ENCODE measurements at regions not wholly inside any gene's neighbourhood (a gene's known extent, or its start where the extent isn't known, plus 50 kb on each side); places are given as distances from the start of the nearest gene placed in this dataset.

- DNase-seq (ENCODE audit: low spot score): no peak
Measured at GRCh38 chr2:62369541-62370202, 136.3 kb downstream of the TMEM17 start.

DNA sequence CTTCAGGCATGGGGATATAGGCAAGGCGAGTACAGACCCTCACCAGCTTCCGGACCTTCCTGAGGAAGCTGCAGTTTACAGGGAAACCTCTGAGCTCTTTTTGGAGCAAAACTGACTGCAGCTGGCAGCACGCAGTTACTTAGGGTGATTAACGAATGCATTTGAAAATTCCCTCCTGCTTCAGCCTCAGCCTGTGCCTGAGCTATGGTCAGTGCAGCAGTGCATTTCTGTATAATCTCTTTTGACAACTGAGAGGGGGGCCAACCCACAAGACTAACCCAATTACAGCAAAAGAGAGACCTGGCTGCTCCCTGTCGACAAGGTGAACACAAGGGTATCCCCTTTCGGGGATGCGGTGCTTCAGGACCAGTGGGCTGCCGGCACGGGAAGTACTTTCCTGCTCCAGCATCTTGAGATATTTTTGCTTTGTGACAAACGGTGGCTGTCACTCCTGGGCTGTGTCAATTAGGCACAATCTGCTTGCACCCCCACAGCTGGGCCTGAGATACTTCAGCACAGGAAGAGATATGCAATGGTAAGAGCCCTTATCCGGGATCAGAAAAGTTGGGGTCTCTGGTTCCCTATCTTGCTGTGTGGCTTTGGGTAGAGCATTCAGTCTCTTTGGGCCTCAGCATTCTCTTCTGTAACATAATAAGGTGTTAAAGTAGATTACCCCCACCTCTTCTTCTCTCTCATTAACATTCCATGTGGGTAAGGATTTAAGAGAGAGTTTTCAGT, 141.0 kb downstream of the TMEM17 start:
- no peak for DNase-seq (ENCODE audit: low spot score)

DNA sequence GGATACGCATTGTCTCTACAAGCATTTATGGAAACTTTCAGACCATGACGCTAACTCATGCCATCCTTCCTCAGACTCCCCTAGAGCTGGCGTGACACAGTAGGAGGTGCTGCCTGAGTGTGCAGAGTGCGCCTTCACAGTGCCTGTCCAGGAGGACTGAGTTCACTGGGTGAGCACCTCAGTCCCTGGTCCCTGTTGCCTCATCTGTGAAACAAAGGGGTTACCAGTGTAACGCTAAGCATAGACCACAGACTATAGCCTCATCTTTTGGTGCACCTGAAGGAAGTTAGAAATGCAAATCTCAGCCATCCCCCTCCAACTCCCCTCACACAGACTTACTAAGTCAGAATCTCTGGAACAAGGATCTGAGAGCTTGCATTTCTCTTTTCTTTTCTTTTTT, 142.8 kb downstream of the TMEM17 start:
- no peak for DNase-seq (ENCODE audit: low spot score)

DNA sequence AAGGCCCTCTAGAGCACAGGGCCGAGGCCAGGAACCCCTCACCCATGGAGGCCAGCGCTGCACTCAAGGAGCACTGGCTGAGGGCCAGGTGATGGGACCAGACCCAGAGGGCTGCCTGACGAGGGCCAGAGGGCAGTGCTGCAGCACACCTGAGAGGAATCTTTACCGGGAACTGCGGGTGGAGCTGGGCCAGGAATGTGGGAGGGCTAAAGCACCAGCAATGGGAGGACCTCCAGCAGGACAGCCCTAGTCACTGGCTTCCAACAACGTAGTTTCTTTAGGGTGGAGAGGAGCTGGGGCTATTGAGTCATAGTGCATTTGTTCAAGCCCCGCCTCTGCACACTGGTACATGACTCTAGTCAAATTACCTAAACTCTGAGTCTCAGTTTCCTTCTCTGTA, 143.4 kb downstream of the TMEM17 start:
- no peak for DNase-seq (ENCODE audit: low spot score)

DNA sequence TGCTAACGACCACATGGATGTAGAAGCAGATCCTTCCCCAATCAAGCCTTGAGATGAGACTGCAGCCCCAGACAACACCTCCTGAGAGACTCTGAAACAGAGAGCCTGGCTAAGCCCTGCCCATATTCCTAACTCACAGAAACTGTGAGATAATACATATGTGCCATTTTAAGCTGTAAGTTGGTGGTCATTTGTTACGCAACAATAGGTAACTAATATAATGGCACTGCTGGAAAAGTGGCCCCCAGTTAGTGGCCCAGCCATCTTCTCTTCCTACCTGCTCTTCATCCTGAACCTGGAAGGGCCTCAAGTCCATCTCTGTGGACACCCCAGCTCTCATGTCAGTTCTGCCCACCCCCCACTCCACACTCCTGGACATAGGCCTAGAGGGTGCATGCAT, 144.0 kb downstream of the TMEM17 start:
- DNase-seq (ENCODE audit: low spot score): no peak

- DNase-seq (ENCODE audit: low spot score): no peak
Measured at GRCh38 chr2:62354771-62355561, 151.0 kb downstream of the TMEM17 start.

GRCh38 chr2:62352031-62352430, 154.0 kb downstream of the TMEM17 start:
- DNase-seq (ENCODE audit: low spot score): no peak

DNA sequence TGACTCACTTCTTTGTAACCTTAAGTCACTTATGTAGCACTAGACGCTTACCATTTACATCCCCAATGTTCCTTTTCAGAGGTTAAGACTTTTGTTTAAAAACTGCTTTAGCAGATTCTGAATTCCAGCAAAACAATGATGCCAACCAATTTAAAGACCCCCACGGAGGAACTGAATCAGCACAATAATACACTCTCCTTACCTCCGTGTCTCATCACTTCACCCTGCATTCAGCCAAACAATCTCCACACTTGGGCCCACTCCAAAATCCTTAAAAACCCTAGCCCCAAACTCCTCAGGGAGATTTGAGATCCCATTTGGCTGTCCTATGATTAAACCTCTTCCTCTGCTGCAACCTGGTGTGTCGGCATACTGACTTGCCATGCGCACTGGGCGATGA, 153.9 kb downstream of the B3GNT2 start:
- DNase-seq (ENCODE audit: low spot score): no peak

DNA sequence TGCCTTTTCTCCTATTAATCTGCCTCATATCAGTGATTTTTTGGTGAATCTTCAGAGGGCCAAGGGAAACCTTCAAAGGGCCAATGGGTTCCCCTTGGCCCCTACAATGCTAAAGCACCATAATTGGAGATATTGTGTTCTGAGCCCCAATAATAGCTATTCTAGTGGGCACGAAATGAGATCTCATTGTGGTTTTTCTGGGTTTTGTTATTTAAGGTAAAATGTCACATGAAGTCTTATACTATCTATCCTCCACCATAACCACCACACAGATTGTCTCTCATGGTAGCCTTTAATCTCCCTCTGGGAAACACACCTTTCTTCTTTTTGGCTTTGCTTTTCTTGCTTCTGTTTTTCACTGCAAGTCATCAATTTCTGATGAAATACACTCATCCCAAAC, 152.8 kb downstream of the B3GNT2 start:
- DNase-seq (ENCODE audit: low spot score): no peak

DNA sequence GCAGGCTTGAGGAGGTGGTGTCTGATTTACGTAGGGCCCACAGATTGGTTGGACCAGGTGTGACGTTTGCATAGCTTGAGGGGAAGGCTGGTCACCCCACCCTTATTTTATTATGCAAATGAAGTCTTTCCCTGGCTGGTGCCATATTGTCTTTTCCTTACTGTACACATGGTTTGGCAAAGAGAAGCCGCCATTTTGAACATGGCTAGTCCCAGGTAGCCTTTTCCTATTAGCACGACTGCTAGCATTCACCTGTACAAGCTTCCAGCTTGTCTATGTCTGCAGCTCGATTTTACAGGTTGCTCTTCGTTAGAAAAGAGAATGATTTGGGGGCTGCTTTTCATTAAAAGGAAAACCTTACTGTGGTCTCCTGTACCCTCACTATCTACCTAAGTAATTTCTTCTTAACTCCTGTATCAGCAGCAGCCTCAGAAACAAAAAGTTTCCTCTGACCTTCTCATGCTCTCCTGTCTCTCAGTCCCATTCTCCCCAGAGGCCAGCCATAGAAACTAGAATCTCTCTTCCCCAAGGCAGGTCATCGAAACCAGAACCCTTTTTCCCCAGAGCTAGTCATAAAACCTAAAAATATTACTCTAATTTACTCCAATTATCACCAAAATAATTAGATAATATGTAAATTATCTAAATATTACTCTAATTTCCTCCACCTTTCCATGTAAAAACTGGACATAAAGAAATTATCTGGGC, 151.8 kb downstream of the B3GNT2 start:
- DNase-seq (ENCODE audit: low spot score): no peak

GRCh38 chr2:62344472-62344871, 148.6 kb downstream of the B3GNT2 start:
- no peak for DNase-seq (ENCODE audit: low spot score)

- no peak for DNase-seq (ENCODE audit: low spot score)
Measured at GRCh38 chr2:62343636-62344337, 147.9 kb downstream of the B3GNT2 start.

GRCh38 chr2:62343206-62343605, 147.3 kb downstream of the B3GNT2 start:
- DNase-seq (ENCODE audit: low spot score): no peak

DNA sequence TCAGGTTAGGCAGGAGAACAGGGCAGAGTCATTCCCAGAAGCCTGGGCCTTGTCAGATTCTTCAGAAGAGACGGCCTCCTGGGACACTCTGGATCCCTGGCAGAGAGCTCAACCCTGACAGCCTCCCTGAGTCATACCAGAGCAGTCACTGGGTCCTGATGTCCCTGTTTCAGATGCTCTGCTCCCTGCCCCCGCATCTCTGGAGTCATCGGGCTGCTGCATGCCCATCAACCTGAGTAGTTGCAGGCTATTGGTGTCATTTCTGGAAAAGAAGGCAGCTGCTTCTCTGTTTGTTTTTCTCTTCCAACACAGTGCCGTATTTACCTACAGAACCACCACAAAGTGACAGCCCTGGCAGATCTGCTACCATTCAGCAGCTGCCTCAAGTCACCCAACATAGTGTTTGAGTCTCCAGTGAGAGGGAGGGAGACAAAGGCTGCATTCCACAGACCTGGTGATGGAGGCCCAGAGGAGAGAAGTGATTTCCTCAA, 145.1 kb downstream of the B3GNT2 start:
- no peak for DNase-seq (ENCODE audit: low spot score)

- DNase-seq (ENCODE audit: low spot score): no peak
Measured at GRCh38 chr2:62339837-62340236, 143.9 kb downstream of the B3GNT2 start.

DNA sequence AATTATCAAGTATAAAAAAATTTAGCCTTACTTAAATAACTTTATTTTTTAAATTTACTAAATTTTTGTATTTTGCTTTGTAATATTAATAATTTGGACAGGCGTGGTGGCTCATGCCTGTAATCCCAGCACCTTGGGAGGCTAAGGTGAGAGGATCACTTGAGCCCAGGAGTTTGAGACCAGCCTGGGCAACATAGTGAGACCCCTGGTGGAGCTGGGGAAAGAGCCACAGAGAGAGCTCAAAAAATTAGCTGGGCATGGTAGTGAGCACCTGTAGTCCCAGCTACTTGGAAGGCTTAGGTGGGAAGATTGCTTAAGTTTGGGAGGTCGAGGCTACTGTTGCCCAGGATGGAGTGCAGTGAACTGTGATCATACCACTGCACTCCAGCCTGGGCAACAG, 143.5 kb downstream of the B3GNT2 start:
- no peak for DNase-seq (ENCODE audit: low spot score)

DNA sequence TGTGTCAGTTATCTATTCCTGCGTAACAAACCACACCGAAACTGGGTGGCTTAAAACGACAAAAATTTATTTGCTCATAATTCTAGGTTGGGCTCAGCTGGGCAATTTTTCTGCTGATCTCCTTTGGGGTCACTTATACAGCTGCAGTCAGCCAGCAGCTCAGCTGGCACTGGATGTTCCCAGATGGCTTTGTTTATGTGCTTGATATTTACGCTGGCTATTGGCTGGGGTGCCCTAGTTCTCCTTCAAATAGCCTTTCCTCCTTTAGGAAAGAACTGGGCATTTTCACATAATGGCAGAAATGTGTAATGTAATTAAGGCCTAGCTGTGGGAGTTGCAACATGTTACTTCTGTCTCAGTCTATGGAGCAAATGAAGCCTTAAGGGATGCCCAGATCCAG, 142.2 kb downstream of the B3GNT2 start:
- no peak for DNase-seq (ENCODE audit: low spot score)

DNA sequence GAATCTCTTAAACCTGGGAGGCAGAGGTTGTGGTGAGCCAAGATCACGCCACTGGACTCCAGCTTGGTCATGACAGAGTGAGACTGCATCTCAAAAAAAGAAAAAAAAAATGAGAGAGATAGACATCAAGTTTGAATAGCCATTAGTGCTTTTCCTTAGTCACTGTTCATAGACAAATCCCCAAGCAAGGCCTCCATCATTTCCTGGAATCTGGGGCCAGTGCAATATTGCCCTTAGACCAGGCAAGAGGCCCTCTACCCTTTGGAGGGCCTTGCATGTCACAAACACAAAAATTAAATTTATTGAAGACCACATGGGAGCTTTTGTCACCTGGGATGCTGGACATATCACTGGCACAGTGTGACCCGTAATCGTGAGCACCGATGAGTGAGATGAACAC, 141.5 kb downstream of the B3GNT2 start:
- no peak for DNase-seq (ENCODE audit: low spot score)

GRCh38 chr2:62335612-62336011, 139.7 kb downstream of the B3GNT2 start:
- no peak for DNase-seq (ENCODE audit: low spot score)

DNA sequence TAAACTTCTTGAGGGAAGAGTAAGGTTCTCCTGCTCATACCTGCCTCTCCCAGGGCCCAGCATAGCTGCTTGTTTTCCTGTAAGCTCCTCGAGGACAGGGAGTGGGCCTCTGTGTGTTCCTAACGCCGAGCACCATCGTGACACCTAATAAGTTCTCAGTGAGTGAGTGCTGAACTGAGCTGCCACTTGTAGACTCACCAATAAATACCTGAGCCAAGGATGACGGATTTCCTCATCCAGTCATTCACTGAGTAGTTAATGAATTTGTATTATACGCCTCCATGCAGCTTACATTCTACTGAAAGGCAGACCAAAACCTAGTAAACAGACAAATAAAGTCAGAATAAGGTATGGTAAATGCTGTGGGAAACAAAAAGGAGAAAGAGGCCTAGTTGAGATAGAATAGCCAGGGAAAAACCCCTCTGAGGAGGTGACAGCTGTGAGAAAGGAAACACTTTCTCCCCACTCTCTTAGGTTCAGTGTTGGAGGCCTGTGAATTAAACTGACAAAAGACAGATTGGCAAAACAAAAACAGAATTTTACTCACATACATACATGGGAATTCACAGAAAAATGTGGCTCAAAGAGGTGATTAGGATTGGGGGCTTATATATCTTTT, 138.6 kb downstream of the B3GNT2 start:
- no peak for DNase-seq (ENCODE audit: low spot score)

- DNase-seq (ENCODE audit: low spot score): no peak
Measured at GRCh38 chr2:62334009-62334408, 138.1 kb downstream of the B3GNT2 start.
